Stimulated activated CD4-positive, alpha-beta T cell treated with anti-CD3 and anti-CD28 coated beads, Interleukin-4, amount 100 ng/mL, for 4 hours (primary cell): ENCODE measurements at regions not wholly inside any gene's neighbourhood (a gene's known extent, or its start where the extent isn't known, plus 50 kb on each side); places are given as distances from the start of the nearest gene placed in this dataset.

ENCODE experiments used
- DNase-seq, 2 experiments: peaks; one replicate each; pipeline ENCODE4 v3.0.0-alpha.2; 2020

- no peak for DNase-seq
Observed at GRCh38 chr2:21451403-21451802, 327.6 kb downstream of the TDRD15 start.

- DNase-seq: no peak
Observed at GRCh38 chr2:21452263-21452662, 328.5 kb downstream of the TDRD15 start.

GRCh38 chr2:21452678-21453077 lies 328.9 kb downstream of the TDRD15 start:
- no peak for DNase-seq

- DNase-seq: no peak
Observed at GRCh38 chr2:21453723-21454450, 330.1 kb downstream of the TDRD15 start.

GRCh38 chr2:21454839-21455238 lies 331.1 kb downstream of the TDRD15 start:
- DNase-seq: no peak

GRCh38 chr2:21461754-21462240 lies 338.0 kb downstream of the TDRD15 start:
- DNase-seq: no peak

- no peak for DNase-seq
Observed at GRCh38 chr2:21466341-21466927, 342.7 kb downstream of the TDRD15 start.

- DNase-seq: no peak
Observed at GRCh38 chr2:21467280-21467818, 343.6 kb downstream of the TDRD15 start.

- DNase-seq: no peak
Observed at GRCh38 chr2:21467910-21468309, 344.1 kb downstream of the TDRD15 start.

GRCh38 chr2:21468624-21469023 lies 344.9 kb downstream of the TDRD15 start:
- DNase-seq: no peak

- no peak for DNase-seq
Observed at GRCh38 chr2:21469158-21469557, 345.4 kb downstream of the TDRD15 start.

GRCh38 chr2:21469564-21469963 lies 345.8 kb downstream of the TDRD15 start:
- DNase-seq: no peak

GRCh38 chr2:21480162-21480561 lies 356.4 kb downstream of the TDRD15 start:
- DNase-seq: no peak

- no peak for DNase-seq
Observed at GRCh38 chr2:21484643-21485042, 360.9 kb downstream of the TDRD15 start.

GRCh38 chr2:21486445-21486844 lies 362.7 kb downstream of the TDRD15 start:
- no peak for DNase-seq

GRCh38 chr2:21489080-21489479 lies 365.3 kb downstream of the TDRD15 start:
- DNase-seq: no peak

GRCh38 chr2:21498016-21498415 lies 374.2 kb downstream of the TDRD15 start:
- DNase-seq: no peak

GRCh38 chr2:21500401-21500945 lies 376.7 kb downstream of the TDRD15 start:
- DNase-seq: no peak

GRCh38 chr2:21501376-21502027 lies 377.7 kb downstream of the TDRD15 start:
- DNase-seq: no peak

GRCh38 chr2:21515903-21516302 lies 392.1 kb downstream of the TDRD15 start:
- no peak for DNase-seq

GRCh38 chr2:21519412-21519811 lies 395.6 kb downstream of the TDRD15 start:
- no peak for DNase-seq

- DNase-seq: no peak
Observed at GRCh38 chr2:21519821-21520220, 396.1 kb downstream of the TDRD15 start.

GRCh38 chr2:21535826-21536225 lies 412.1 kb downstream of the TDRD15 start:
- DNase-seq: no peak

GRCh38 chr2:21539685-21540084 lies 415.9 kb downstream of the TDRD15 start:
- DNase-seq: no peak
